WTC11 (cell line): ENCODE measurements at regions not wholly inside any gene's neighbourhood (a gene's known extent, or its start where the extent isn't known, plus 50 kb on each side); places are given as distances from the start of the nearest gene placed in this dataset.

Experiments
- ATAC-seq: fragments of 200-7000 bp; cut with Tn5 transposase; 2 replicates; pipeline ENCODE4 v1.10.0; 2021; ENCODE audit warnings: mild to moderate bottlenecking, moderate library complexity
- CTCF ChIA-PET: fragments of 300-600 bp; sonication (Branson Sonifier 250); formaldehyde crosslinking; loops from one replicate; lab custom pipeline; 2021; ENCODE audit warnings: antibody characterized with exemption; lab: Charles Lee
- POLR2A ChIA-PET: fragments of 350-600 bp; sonication (Branson Sonifier 250); formaldehyde crosslinking; loops from one replicate; lab custom pipeline; 2021; ENCODE audit warnings: antibody characterized with exemption; lab: Charles Lee
- DNase-seq: peaks from one replicate; pipeline ENCODE4 v3.0.0; 2021; ENCODE audit warnings: low spot score
- H3K27ac Mint-ChIP-seq: 2 replicates; pipeline ENCODE4 v1.8.0; 2021; ENCODE audit warnings: mixed read lengths
- H3K27me3 Mint-ChIP-seq: 2 replicates; pipeline ENCODE4 v1.8.0; 2021; ENCODE audit warnings: low read depth, mild to moderate bottlenecking, moderate library complexity, mixed read lengths
- H3K36me3 Mint-ChIP-seq: 2 replicates; pipeline ENCODE4 v1.8.0; 2021; ENCODE audit warnings: mixed read lengths
- H3K4me1 Mint-ChIP-seq: 2 replicates; pipeline ENCODE4 v1.8.0; 2022; ENCODE audit warnings: mixed read lengths
- H3K4me3 Mint-ChIP-seq: 2 replicates; pipeline ENCODE4 v1.8.0; 2021; ENCODE audit warnings: mild to moderate bottlenecking, moderate library complexity, mixed read lengths
- H3K9me3 Mint-ChIP-seq: 2 replicates; pipeline ENCODE4 v1.8.0; 2021; ENCODE audit warnings: mixed read lengths
- ATF3 ChIP-seq: sonication (generic); formaldehyde crosslinking; conservative IDR thresholded peaks from 2 replicates; pipeline ENCODE4 v1.8.1; 2022; ENCODE audit warnings: mild to moderate bottlenecking, missing genetic modification reagents
- CTCF ChIP-seq: fragments of 200-600 bp; IDR thresholded peaks from 2 replicates; pipeline ENCODE4 v1.8.0; 2022; ENCODE audit warnings: antibody characterized with exemption
- E2F5 ChIP-seq: sonication (generic); formaldehyde crosslinking; IDR thresholded peaks from 2 replicates; pipeline ENCODE4 v1.8.1; 2022; ENCODE audit warnings: mild to moderate bottlenecking, moderate library complexity, missing genetic modification reagents
- FOXJ3 ChIP-seq: sonication (generic); formaldehyde crosslinking; IDR thresholded peaks from 2 replicates; pipeline ENCODE4 v1.9.0; 2021; ENCODE audit warnings: missing genetic modification reagents, mild to moderate bottlenecking, borderline replicate concordance
- FOXK1 ChIP-seq: sonication (generic); formaldehyde crosslinking; IDR thresholded peaks from 2 replicates; pipeline ENCODE4 v1.8.0; 2022; ENCODE audit warnings: mild to moderate bottlenecking, moderate library complexity, missing genetic modification reagents
- GRHL2 ChIP-seq: fragments of 250-450 bp; sonication (Bioruptor Pico); IDR thresholded peaks from 2 replicates; pipeline ENCODE4 v1.8.0; 2022; ENCODE audit warnings: mild to moderate bottlenecking, moderate library complexity; ENCODE audit not compliant: insufficient replicate concordance, severe bottlenecking
- NR2C2 ChIP-seq: sonication (generic); formaldehyde crosslinking; IDR thresholded peaks from 2 replicates; pipeline ENCODE4 v1.8.0; 2022; ENCODE audit warnings: mild to moderate bottlenecking, missing genetic modification reagents
- PREB ChIP-seq: sonication (generic); formaldehyde crosslinking; IDR thresholded peaks from 2 replicates; pipeline ENCODE4 v1.8.1; 2022; ENCODE audit warnings: mild to moderate bottlenecking, missing genetic modification reagents, moderate library complexity, borderline replicate concordance
- USF1 ChIP-seq: sonication (generic); formaldehyde crosslinking; IDR thresholded peaks from 2 replicates; pipeline ENCODE4 v1.8.0; 2022; ENCODE audit warnings: mild to moderate bottlenecking, missing genetic modification reagents
- ZBTB21 ChIP-seq: sonication (generic); formaldehyde crosslinking; IDR thresholded peaks from 2 replicates; pipeline ENCODE4 v1.8.1; 2023; ENCODE audit warnings: mild to moderate bottlenecking, missing genetic modification reagents, borderline replicate concordance
- ZMAT4 ChIP-seq: fragments of 250-450 bp; sonication (Bioruptor Pico); IDR thresholded peaks from 2 replicates; pipeline ENCODE4 v1.9.0; 2021; ENCODE audit warnings: mild to moderate bottlenecking
- ZNF121 ChIP-seq: sonication (generic); formaldehyde crosslinking; IDR thresholded peaks from 2 replicates; pipeline ENCODE4 v1.8.0; 2023; ENCODE audit warnings: missing genetic modification reagents
- ZNF281 ChIP-seq: sonication (generic); formaldehyde crosslinking; IDR thresholded peaks from 2 replicates; pipeline ENCODE4 v1.8.0; 2023; ENCODE audit warnings: mild to moderate bottlenecking, missing genetic modification reagents
- ZNF423 ChIP-seq: fragments of 250-450 bp; sonication (Bioruptor Pico); IDR thresholded peaks from 2 replicates; pipeline ENCODE4 v2.1.2; 2022; ENCODE audit warnings: mild to moderate bottlenecking, moderate library complexity
- ZNF425 ChIP-seq: fragments of 250-450 bp; sonication (Bioruptor Pico); conservative IDR thresholded peaks from 2 replicates; pipeline ENCODE4 v1.9.0; 2021; ENCODE audit warnings: mild to moderate bottlenecking

- Mint-ChIP-seq H3K9me3 (peaks cover 30% of the 10 kb centered on the region), H3K27ac (no peak overlapping the region), H3K4me1 (peaks cover 7% of the 10 kb centered on the region), H3K36me3 (peaks cover 12% of the 10 kb centered on the region), H3K4me3 (no peak overlapping the region), H3K27me3 (0 out of 2 replicates have a peak, but pooled peaks cover under 1% of the 10 kb centered on the region)
- ATAC-seq (no peak), DNase-seq (no peak)
- no peak for TF ChIP-seq ZBTB21 (CRISPR knock-in tag)
- no peak for TF ChIP-seq NR2C2 (CRISPR knock-in tag)
- TF ChIP-seq ZMAT4 (CRISPR knock-in tag): no peak
- no peak for TF ChIP-seq FOXJ3 (CRISPR knock-in tag)
- TF ChIP-seq CTCF: no peak
- no peak for TF ChIP-seq ATF3 (CRISPR knock-in tag)
- TF ChIP-seq E2F5 (CRISPR knock-in tag): no peak
- TF ChIP-seq FOXK1: no peak
- no peak for TF ChIP-seq PREB (CRISPR knock-in tag)
- TF ChIP-seq GRHL2 (CRISPR knock-in tag): no peak
- TF ChIP-seq ZNF425: no peak
- TF ChIP-seq ZNF423 (CRISPR knock-in tag): no peak
- ChIA-PET POLR2A (interaction anchor here (0.7 kb wide), 1 partner anchor 83 kb away, joined by 3 read pairs; no protein-coding TSS in a partner anchor), CTCF (interaction anchor here (0.6 to 0.7 kb wide), 2 partner anchors 35 to 265 kb away, joined by 3 read pairs; no protein-coding TSS in a partner anchor)
Observed at GRCh38 chr6:156563714-156564113, 213.5 kb upstream of the ARID1B start.

GRCh38 chr6:156562636-156563035 is 214.5 kb upstream of the ARID1B start:
- ATAC-seq (no peak), DNase-seq (no peak)
- H3K27ac Mint-ChIP-seq: no peak overlapping the region
- no peak overlapping the region for H3K4me3 Mint-ChIP-seq
- peaks cover 25% of the 10 kb centered on the region for H3K9me3 Mint-ChIP-seq
- TF ChIP-seq USF1 (CRISPR knock-in tag) (no peak), ZNF281 (CRISPR knock-in tag) (no peak), CTCF (no peak), NR2C2 (CRISPR knock-in tag) (no peak), ZNF121 (CRISPR knock-in tag) (no peak)
- ChIA-PET POLR2A (no interaction called here), CTCF (interaction anchor here (0.7 kb wide), 1 partner anchor 657 kb away, joined by 5 read pairs; no protein-coding TSS in a partner anchor)
- no peaks in the 10 kb centered on the region for H3K27me3 Mint-ChIP-seq
- H3K36me3 Mint-ChIP-seq: peaks cover 12% of the 10 kb centered on the region
- peaks cover 7% of the 10 kb centered on the region for H3K4me1 Mint-ChIP-seq
